ENCODE measurements at regions not wholly inside any gene's neighbourhood (a gene's known extent, or its start where the extent isn't known, plus 50 kb on each side); places are given as distances from the start of the nearest gene placed in this dataset.

GRCh38 chr14:62357362-62357761, 595.1 kb downstream of the SNAPC1 start:
- Histone ChIP-seq H3K27me3 (no peaks in the 10 kb centered on the region), H3K4me1 (no peaks in the 10 kb centered on the region), H3K36me3 (no peaks in the 10 kb centered on the region), H3K4me3 (no peak overlapping the region), H3K27ac (no peak overlapping the region), H3K9me3 (peaks cover 0 to 9% (median 0%) of the 10 kb centered on the region in 3 donors)
- ATAC-seq, result no peak
- no peak for TF ChIP-seq CTCF (IDR thresholded peaks at IDR 0.05 in 4 of 5, conservative IDR thresholded peaks at IDR 0.05 in 1 of 5)
- no peak for TF ChIP-seq POLR2A (IDR thresholded peaks at IDR 0.05)
- in situ Hi-C loops (cut with MboI; ENCODE audit: low sequenced_read_pairs in 4 of 4) (no loop called here), intact Hi-C loops (cut with DNase I; ENCODE audit: low total_unique reads) (no loop called here)
- no peak for DNase-seq

GRCh38 chr14:62364161-62364560, 601.9 kb downstream of the SNAPC1 start:
- Histone ChIP-seq H3K4me3 (no peak overlapping the region), H3K27me3 (no peaks in the 10 kb centered on the region), H3K27ac (no peak overlapping the region), H3K36me3 (no peaks in the 10 kb centered on the region), H3K9me3 (no peaks in the 10 kb centered on the region), H3K4me1 (no peaks in the 10 kb centered on the region)
- TF ChIP-seq POLR2A (IDR thresholded peaks at IDR 0.05) (no peak), CTCF (IDR thresholded peaks at IDR 0.05 in 4 of 5, conservative IDR thresholded peaks at IDR 0.05 in 1 of 5) (no peak)
- in situ Hi-C loops (cut with MboI; ENCODE audit: low sequenced_read_pairs in 4 of 4) (no loop called here), intact Hi-C loops (cut with DNase I; ENCODE audit: low total_unique reads) (no loop called here)
- ATAC-seq, result no peak
- no peak for DNase-seq

GRCh38 chr14:62364800-62365280, 602.6 kb downstream of the SNAPC1 start:
- no peak for DNase-seq
- in situ Hi-C loops (cut with MboI; ENCODE audit: low sequenced_read_pairs in 4 of 4), result no loop called here
- no peak for ATAC-seq

GRCh38 chr14:62369919-62370560, 607.8 kb downstream of the SNAPC1 start:
- DNase-seq, result no peak
- no peaks in the 10 kb centered on the region for H3K4me1 ChIP-seq
- intact Hi-C loops (cut with DNase I; ENCODE audit: low total_unique reads), result no loop called here
- TF ChIP-seq POLR2A (IDR thresholded peaks at IDR 0.05) (no peak), CTCF (IDR thresholded peaks at IDR 0.05 in 4 of 5, conservative IDR thresholded peaks at IDR 0.05 in 1 of 5) (no peak)
- no peak for ATAC-seq
- no peaks in the 10 kb centered on the region for H3K27me3 ChIP-seq
- no peak overlapping the region for H3K27ac ChIP-seq
- no peaks in the 10 kb centered on the region for H3K36me3 ChIP-seq
- H3K9me3 ChIP-seq, result no peaks in the 10 kb centered on the region
- in situ Hi-C loops (cut with MboI; ENCODE audit: low sequenced_read_pairs in 4 of 4), result no loop called here
- H3K4me3 ChIP-seq, result no peak overlapping the region

More at GRCh38 chr14:62364800-62365280, 602.6 kb downstream of the SNAPC1 start:
- TF ChIP-seq CTCF (IDR thresholded peaks at IDR 0.05 in 4 of 5, conservative IDR thresholded peaks at IDR 0.05 in 1 of 5) (no peak), POLR2A (IDR thresholded peaks at IDR 0.05) (no peak)
- Histone ChIP-seq H3K27me3 (no peaks in the 10 kb centered on the region), H3K9me3 (no peaks in the 10 kb centered on the region), H3K4me3 (no peak overlapping the region), H3K4me1 (no peaks in the 10 kb centered on the region), H3K27ac (no peak overlapping the region), H3K36me3 (no peaks in the 10 kb centered on the region)
- intact Hi-C loops (cut with DNase I; ENCODE audit: low total_unique reads), result no loop called here

- DNase-seq, result no peak
- H3K27ac ChIP-seq, result no peak overlapping the region
- no peaks in the 10 kb centered on the region for H3K36me3 ChIP-seq
- no peak for ATAC-seq
- H3K4me3 ChIP-seq, result no peak overlapping the region
- H3K9me3 ChIP-seq, result no peaks in the 10 kb centered on the region
- H3K4me1 ChIP-seq, result no peaks in the 10 kb centered on the region
- intact Hi-C loops (cut with DNase I; ENCODE audit: low total_unique reads) (no loop called here), in situ Hi-C loops (cut with MboI; ENCODE audit: low sequenced_read_pairs in 4 of 4) (no loop called here)
- H3K27me3 ChIP-seq, result no peaks in the 10 kb centered on the region
- no peak for TF ChIP-seq CTCF (IDR thresholded peaks at IDR 0.05 in 4 of 5, conservative IDR thresholded peaks at IDR 0.05 in 1 of 5)
- no peak for TF ChIP-seq POLR2A (IDR thresholded peaks at IDR 0.05)
Observed at GRCh38 chr14:62373944-62374343, 611.7 kb downstream of the SNAPC1 start.
